A172 (cell line): ENCODE measurements at regions not wholly inside any gene's neighbourhood (a gene's known extent, or its start where the extent isn't known, plus 50 kb on each side); places are given as distances from the start of the nearest gene placed in this dataset.
A peak's percentile ranks its signal among the peaks of the same experiment; 100 is the strongest.

ENCODE experiments used
- DNase-seq: peaks from one replicate; pipeline ENCODE4 v3.0.0-alpha.2; 2015; ENCODE audit warnings: low spot score

- DNase-seq: no peak
Measured at GRCh38 chr9:3161912-3162311, 318.0 kb upstream of the PUM3 start.

- DNase-seq: no peak
Measured at GRCh38 chr9:3157011-3157410, 313.1 kb upstream of the PUM3 start.

- no peak for DNase-seq
Measured at GRCh38 chr9:3151672-3152576, 308.0 kb upstream of the PUM3 start.

GRCh38 chr9:3150074-3150473 lies 306.2 kb upstream of the PUM3 start:
- DNase-seq: no peak

DNA sequence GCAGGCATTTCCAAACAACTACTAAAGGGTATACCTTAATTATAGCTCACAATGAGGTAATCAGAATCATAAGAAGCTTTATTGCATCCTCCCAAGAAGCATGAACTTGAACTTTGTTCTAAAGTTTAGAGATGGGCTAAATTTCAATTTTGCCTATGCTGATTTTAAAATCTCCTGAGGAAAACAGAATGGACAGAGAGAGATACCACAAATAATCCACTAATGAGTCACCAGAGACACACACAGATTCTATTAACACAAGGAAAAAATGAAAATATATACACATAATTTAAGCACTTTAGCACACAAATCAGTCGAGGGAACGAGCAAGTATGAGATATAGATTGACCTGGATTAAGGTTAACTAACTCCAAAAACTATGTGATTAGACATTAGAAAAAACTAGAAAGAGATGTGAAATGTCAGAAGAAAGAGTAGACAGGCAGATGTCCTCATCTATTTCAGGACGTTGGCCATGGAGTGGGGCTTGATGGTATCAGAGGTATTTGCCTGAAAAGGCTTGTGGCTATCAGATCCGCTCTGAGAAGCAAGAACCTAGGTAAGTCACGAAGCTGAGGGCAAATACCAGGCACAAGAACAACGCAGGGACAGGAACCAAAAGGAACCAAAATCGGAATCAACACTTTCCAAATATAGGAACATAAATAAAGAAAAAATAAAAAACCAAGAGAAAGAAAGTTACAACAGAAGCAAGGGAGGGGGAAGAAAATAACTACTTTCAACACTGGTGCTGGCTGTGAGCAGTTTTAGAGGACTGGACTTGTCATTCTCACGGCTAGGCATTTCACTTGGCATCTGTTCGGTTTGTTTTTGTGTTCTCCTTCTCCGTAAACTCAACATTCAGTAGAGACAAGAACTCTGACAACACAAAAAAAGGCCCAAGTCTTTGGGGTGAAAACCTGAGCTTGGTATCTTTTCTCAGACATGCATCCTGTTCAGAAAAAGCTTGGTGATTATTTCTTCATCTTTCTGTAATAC lies 294.6 kb upstream of the PUM3 start:
- DNase-seq: no peak

DNA sequence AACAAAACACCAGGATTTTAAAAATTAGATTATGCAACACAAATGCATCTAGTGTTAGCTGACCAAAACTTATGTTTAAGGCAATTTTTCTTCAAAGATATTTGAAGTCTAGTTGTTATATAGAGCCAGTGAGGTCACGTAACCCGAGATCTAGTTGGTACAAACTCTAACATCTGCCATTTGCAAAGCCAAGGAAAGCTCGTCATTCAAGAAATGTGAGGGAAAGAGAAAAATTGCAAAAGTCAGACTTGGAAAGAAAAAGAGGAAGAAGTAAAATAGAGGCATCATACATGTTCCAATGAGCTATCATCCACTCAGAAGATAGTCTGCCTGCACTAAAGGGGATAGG lies 293.4 kb upstream of the PUM3 start:
- DNase-seq: no peak

DNA sequence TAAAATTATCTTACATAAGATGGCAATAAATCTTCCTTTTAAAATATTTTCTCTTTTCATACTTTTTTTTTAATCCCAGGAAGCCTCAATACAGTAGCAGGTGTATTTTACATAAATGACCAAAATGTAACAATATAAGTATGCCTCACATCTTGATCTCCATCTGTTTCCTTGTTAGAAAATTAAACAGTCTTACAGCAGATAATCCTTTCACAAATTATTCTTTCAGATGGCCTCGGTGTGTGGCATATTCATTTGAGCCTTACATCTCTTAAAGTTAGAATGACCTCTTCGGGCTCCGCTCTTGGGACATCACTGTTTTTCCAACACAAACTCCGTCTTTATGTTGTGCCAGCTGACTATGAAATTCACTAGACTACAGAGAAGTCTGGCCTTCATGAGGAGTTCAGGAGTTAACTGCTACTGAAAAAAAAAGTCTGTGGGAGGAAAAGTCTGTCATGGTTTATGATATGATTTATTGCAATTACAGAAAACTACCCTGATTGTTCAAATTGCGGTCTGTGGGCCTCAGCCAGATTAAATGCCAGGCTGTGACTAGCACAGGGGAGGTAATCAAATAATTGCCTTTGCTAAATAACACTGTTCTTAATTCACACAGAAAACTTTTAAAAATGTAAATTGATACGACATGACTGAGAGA lies 292.9 kb upstream of the PUM3 start:
- DNase-seq: no peak

GRCh38 chr9:3136230-3136629 lies 292.3 kb upstream of the PUM3 start:
- no peak for DNase-seq

GRCh38 chr9:3127564-3127963 lies 283.7 kb upstream of the PUM3 start:
- no peak for DNase-seq

DNA sequence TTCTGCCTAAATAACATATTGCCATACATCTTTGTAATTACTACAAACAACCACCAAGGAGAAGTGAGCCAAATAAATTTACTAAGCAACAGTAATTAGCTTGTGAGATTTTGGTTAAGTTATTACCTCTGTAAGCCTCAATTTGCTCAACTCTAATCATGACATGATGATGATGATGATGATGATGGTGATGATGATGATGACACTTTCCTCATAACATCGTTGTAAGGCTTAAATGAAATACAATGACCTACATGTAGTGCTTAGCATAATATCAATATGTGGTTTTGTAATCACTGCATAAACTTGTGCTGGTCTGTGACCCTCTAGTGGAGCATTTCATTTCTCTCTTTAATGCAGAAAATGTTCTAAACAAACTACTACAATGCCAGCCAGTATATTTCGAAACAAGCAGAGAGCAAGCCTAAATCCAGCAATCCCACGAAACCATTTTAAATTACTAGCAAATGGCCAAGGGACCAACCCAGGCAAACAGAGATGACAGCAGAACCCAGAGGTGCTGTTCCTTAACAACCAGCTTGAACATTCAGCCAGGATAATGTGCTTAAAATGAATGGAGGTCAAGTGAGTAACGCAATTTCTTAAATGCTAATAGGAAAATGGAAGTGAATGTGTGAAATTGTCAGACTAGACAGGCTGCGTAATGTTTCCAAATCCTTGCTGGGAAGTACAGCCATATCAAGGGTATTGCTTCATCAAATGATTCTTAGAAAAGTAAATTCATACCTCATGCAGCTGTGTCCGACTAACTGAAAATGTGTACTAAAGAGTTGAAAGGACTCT lies 281.9 kb upstream of the PUM3 start:
- no peak for DNase-seq

DNA sequence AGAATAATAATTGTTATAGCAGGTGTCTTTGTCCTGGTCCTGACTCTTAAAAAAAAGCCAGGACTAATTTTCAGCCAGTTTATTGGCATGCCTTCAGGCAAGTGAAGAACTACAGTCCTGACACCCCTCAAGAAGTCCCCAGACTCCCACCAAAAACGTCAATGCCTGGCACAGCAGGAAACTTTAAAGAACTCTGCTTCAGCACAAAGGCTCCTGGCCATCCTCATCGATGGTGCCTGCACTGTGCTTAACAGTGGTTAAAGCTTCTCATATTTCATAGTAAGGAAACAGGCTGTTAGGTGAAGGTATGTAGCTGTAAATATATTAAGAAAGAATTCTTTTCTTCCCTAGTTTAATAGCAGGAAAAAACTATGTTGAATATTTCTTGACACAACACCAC lies 280.1 kb upstream of the PUM3 start:
- no peak for DNase-seq

GRCh38 chr9:3118081-3118480 lies 274.2 kb upstream of the PUM3 start:
- no peak for DNase-seq

- no peak for DNase-seq
Measured at GRCh38 chr9:3099646-3100045, 255.8 kb upstream of the PUM3 start.

DNA sequence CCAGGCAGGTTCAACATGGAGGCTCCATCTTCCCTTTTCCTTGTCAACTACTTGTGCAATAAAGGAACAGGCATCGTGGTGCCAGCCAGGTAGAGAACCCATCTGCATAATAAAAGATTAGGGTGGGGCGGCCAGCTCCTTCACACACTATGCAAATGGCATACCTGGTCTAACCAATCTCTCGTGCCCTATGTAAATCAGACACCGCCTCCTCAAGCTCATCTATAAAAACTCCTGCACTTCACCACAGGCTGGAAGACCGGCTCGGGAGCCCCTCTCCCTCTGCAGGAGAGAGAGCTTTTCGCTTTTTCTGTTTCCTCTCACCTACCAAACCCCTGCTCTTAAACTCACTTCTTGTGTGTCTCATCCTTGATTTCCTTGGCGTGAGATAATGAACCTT lies 244.3 kb upstream of the PUM3 start:
- no peak for DNase-seq

GRCh38 chr9:3087697-3088096 lies 243.8 kb upstream of the PUM3 start:
- DNase-seq: no peak

GRCh38 chr9:3080951-3081350 lies 237.1 kb upstream of the PUM3 start:
- DNase-seq: peak; percentile 27

GRCh38 chr9:3074247-3074646 lies 230.4 kb upstream of the PUM3 start:
- peak; percentile 1 for DNase-seq

DNA sequence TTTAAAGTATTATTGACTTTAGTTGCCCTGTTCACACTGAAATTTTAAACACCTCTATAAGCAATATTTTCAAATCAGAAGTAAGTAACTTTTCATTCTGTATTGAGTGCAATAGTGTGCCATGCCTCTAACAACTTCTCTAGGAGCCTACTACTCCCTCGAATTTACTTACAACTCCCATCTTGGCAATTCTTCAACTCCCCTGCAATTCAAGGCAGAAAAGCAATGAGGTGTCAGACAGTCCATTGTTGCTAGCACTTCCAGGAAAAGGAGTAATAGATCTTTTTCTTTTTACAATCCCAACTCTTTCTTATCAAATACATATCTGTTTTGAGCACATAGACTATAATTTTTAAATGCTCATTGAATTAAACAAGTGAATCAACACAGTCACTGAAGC lies 222.7 kb upstream of the PUM3 start:
- no peak for DNase-seq

DNA sequence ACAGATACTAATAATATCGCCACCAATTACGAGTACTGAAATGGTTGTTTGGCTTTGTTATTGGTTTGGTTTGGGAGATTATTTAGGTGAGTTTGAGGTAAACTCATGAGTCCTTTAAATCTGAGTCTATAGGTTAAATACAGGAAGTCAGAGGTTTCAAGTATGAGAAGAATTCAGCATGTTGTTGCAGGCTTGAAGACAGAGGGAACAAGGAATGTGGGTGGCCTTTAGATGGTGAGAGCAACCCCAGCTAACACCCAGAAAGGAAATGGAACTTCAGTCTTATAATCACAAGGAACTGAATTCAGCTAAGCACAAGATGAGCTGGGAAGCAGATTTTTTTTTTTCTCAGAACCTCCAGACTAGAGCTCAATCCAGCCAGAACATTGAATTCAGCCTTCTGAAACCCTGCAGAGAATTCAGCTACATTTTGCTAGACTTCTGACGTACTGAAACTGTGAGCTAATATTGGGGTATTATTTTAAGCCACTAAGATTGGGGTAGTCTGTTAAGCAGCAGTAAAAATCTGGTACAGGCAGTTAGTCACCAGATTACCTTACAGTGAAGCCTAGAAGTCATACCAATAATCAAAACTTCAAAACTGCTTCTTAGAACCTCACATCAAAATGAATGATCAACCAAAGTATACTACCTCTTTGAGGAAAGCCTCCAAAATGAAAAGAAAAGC lies 216.0 kb upstream of the PUM3 start:
- DNase-seq: peak; percentile 10

DNA sequence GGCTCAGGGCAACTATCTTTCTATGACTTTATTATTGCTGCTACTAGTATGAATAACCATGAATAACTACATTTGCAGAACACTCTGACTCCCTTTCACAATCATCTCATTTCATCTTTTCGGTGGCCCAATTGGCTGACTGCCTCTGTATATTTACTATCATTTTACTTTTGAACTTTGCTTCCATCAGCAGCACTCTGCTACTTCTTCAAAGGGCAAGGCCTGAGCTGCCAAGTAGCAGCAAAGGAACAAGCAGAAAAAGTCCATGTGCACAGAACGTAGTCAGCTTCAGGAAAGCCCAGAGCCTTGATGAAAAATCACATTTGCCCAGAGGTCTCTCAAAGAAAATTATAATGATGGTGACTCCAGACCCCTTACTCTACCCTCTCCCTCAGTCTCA lies 214.5 kb upstream of the PUM3 start:
- no peak for DNase-seq
